GM21381 (cell line): ENCODE measurements at regions not wholly inside any gene's neighbourhood (a gene's known extent, or its start where the extent isn't known, plus 50 kb on each side); places are given as distances from the start of the nearest gene placed in this dataset.

Source experiments
- ATAC-seq: cut with Tn5 transposase; IDR thresholded peaks from one replicate; pipeline ENCODE4 v1.9.1; 2021; ENCODE audit warnings: mild to moderate bottlenecking, moderate library complexity; ENCODE audit not compliant: unreplicated experiment

DNA sequence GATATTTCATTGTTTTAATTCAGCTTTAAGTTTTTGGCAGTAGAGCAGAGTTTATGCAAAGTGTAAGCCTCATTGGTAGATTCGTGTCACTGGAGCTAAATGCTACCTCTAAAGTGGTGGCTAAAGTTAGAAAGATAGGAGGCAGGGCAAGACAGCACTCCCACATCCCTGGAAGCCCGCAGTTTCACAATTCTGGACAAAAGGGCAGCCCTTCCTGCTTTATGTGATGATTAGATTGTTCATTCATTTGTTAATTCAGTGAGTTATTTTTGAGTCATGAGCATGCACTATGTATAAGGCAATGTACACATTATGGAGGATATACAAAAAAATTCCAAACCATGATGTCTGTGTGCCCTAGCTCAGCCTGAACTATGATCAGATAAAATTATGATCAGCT, 52.1 kb upstream of the EIF3M start:
- ATAC-seq: no peak

- peak; percentile 99 for ATAC-seq
These were observed 53.5 kb upstream of the EIF3M start for GRCh38 chr11:32529994-32530588.

- ATAC-seq: no peak
These were observed 56.1 kb upstream of the EIF3M start for GRCh38 chr11:32527261-32528175.

DNA sequence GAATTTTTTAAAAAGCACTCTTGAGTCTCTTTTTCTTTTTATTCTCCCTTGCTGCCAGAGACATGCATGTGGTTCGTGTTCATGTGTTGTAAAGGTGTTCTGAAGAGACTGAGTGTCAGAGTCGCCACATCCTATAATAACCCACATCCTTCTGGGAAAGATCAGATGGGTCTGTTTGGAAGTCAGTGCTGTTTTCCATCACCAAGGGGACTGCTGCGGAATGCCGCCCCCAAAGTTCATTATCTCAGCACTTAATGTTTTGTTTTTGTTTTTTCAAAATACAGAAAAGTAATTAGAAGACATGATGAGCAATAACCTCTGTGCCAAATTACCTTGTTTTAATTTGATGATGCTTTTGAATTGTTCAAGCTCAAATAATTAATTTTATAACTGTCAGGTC, 56.9 kb upstream of the EIF3M start:
- no peak for ATAC-seq

- no peak for ATAC-seq
These were observed 71.7 kb upstream of the EIF3M start for GRCh38 chr11:32511926-32512325.

DNA sequence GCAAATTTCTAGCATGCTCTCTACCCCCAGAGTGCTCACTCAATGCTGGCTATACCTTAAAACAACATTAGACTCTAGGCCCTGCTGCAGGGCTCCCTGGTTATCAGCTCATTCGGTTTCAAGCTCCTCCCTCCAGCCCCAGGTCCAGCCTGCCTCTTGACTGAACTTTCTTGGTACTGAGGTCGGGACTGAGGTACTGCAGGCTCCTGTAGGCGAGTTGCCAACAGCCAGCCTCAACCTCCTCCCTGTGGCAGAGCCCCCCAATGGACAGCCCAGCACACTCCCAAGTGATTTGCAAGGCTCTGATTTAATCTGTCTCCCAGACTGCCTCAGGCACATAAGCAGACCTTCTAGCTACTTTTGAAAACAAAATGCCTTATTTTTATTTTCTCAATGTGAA, 73.6 kb upstream of the EIF3M start:
- ATAC-seq: no peak

- ATAC-seq: no peak
These were observed 73.4 kb upstream of the WT1 start for GRCh38 chr11:32508780-32509179.

DNA sequence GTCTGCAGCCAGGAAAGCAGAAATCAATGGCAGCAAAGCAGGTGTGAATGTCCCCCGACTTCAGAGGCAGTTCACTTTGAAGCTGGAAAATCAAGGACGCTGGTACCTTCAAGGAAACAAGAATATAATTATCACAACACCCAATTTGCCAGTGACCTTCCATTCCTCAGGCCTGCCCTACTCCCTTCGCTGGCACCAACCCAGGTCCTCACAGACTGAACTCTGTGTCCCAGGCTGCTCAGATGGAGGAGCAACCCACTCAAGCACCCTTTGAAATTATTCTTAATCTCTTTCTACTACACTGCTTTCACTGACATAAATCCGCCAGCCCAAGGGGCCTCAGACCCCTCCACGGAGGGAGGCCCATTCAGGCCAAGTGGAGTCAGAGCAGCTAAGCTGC, 64.7 kb upstream of the WT1 start:
- no peak for ATAC-seq

- ATAC-seq: no peak
These were observed 62.6 kb upstream of the WT1 start for GRCh38 chr11:32497951-32498350.

- ATAC-seq: no peak
These were observed 59.3 kb upstream of the WT1 start for GRCh38 chr11:32494629-32495028.

DNA sequence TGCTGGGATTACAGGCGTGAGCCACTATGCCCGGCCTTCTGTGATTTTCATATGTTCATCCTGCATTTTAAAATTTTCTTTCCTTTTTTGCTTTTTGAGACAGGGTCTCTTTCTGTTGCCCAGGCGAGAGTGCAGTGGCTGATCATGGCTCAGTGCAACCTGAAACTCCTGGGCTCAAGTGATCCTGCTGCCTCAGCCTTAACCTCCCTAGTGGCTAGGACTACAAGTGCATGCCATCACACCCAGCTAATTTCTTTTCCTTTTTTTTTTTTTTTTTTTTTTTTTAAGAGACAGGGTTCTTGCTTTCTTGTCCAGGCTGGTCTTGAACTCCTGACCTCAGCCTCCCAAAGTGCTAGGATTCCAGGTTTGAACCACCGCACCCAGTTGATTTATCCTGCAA, 54.1 kb upstream of the WT1 start:
- no peak for ATAC-seq

- no peak for ATAC-seq
These were observed 51.9 kb upstream of the WT1 start for GRCh38 chr11:32487270-32487669.

DNA sequence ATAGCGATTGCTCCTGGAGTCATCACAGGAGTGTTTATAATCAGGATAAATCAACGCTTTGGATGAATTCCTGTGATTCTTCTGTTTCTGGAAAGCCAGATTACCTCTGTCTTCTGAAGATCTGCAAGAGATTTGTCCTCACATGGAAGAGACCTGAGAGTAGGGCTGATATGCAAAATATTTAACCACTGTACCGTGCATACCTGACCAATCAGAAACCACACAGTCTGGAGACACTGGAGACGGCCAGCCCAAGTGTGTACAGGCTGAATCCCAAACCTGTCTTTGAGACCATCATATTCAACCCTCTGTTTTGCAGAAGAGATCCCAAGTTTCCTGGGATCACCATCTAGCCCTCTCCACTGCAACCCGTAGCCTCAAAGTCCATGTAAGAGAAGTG, 50.4 kb upstream of the WT1 start:
- no peak for ATAC-seq
